IMR-90 (cell line): ENCODE measurements at regions not wholly inside any gene's neighbourhood (a gene's known extent, or its start where the extent isn't known, plus 50 kb on each side); places are given as distances from the start of the nearest gene placed in this dataset.

ENCODE experiments used
- ATAC-seq: fragments of 200-7000 bp; cut with Tn5 transposase; 2 replicates; pipeline ENCODE4 v1.9.1; 2020; ENCODE audit warnings: low read depth, mild to moderate bottlenecking, moderate library complexity
- BruUV-seq: library from RNA; stranded (reverse); fragments of 400-500 nt; replicated peaks from 2 replicates; lab custom pipeline; 2021; lab: Mats Ljungman, UMichigan
- CTCF ChIA-PET: fragments of 300-600 bp; formaldehyde crosslinking; extraction: SDS; loops from one replicate; lab custom pipeline; 2021; ENCODE audit warnings: antibody characterized with exemption; lab: Yijun Ruan, JAX
- POLR2A ChIA-PET: fragments of 300-600 bp; sonication (Branson Sonifier 250); formaldehyde crosslinking; loops from one replicate; lab custom pipeline; 2022; ENCODE audit warnings: antibody characterized with exemption; ENCODE audit not compliant: unreplicated experiment; lab: Charles Lee
- DNase-seq: peaks from one replicate; pipeline ENCODE4 v3.0.0; 2013
- H2AFZ ChIP-seq: replicated peaks from 2 replicates; pipeline ENCODE3; 2013; ENCODE audit warnings: low read length, mild to moderate bottlenecking; ENCODE audit not compliant: poor library complexity
- H2AK5ac ChIP-seq: 2 replicates; pipeline ENCODE4 v1.6.1; 2013; ENCODE audit warnings: low read depth, low read length, inconsistent platforms
- H2AK9ac ChIP-seq: replicated peaks from 2 replicates; pipeline ENCODE3; 2013; ENCODE audit warnings: mild to moderate bottlenecking, low read depth, low read length, moderate library complexity; ENCODE audit not compliant: poor library complexity
- H2BK120ac ChIP-seq: 2 replicates; pipeline ENCODE4 v1.6.1; 2013; ENCODE audit warnings: low read depth, low read length, inconsistent platforms
- H2BK15ac ChIP-seq: 3 replicates; pipeline ENCODE4 v1.6.1; 2013; ENCODE audit warnings: low read depth, low read length, inconsistent platforms
- H2BK20ac ChIP-seq: 2 replicates; pipeline ENCODE4 v1.6.1; 2013; ENCODE audit warnings: low read depth, mild to moderate bottlenecking, inconsistent platforms, low read length, moderate library complexity
- H2BK5ac ChIP-seq: 2 replicates; pipeline ENCODE4 v1.6.1; 2013; ENCODE audit warnings: mild to moderate bottlenecking, low read depth, low read length, inconsistent platforms; ENCODE audit not compliant: poor library complexity, severe bottlenecking
- H3K14ac ChIP-seq: replicated peaks from 2 replicates; pipeline ENCODE4 v1.6.1; 2013; ENCODE audit warnings: low read depth, low read length, inconsistent platforms
- H3K18ac ChIP-seq: 2 replicates; pipeline ENCODE4 v1.6.1; 2013; ENCODE audit warnings: low read depth, low read length, control low read depth
- H3K23ac ChIP-seq: 2 replicates; pipeline ENCODE4 v1.6.1; 2013; ENCODE audit warnings: low read depth, low read length, inconsistent platforms
- H3K27ac ChIP-seq: 2 replicates; pipeline ENCODE4 v1.5.1; 2013; ENCODE audit warnings: mild to moderate bottlenecking, control low read depth, low read length; ENCODE audit not compliant: insufficient read depth
- H3K27me3 ChIP-seq: 2 replicates; pipeline ENCODE4 v1.6.1; 2013; ENCODE audit warnings: low read length; ENCODE audit not compliant: control insufficient read depth, insufficient read depth
- H3K36me3 ChIP-seq: 2 replicates; pipeline ENCODE4 v1.6.1; 2013; ENCODE audit warnings: low read length, mixed read lengths; ENCODE audit not compliant: control insufficient read depth, insufficient read depth
- H3K4ac ChIP-seq: 2 replicates; pipeline ENCODE4 v1.6.1; 2013; ENCODE audit warnings: low read depth, low read length, inconsistent platforms
- H3K4me1 ChIP-seq: 2 replicates; pipeline ENCODE4 v1.6.1; 2013; ENCODE audit warnings: low read length, mixed read lengths; ENCODE audit not compliant: control insufficient read depth, insufficient read depth
- H3K4me2 ChIP-seq: 2 replicates; pipeline ENCODE4 v1.6.1; 2013; ENCODE audit warnings: low read depth, mild to moderate bottlenecking, control low read depth, low read length, moderate library complexity
- H3K4me3 ChIP-seq: 2 replicates; pipeline ENCODE4 v1.5.1; 2013; ENCODE audit warnings: low read depth, mild to moderate bottlenecking, control low read depth, low read length, moderate library complexity; ENCODE audit not compliant: insufficient read depth
- H3K56ac ChIP-seq: 2 replicates; pipeline ENCODE4 v1.6.1; 2013; ENCODE audit warnings: low read length, inconsistent platforms; ENCODE audit not compliant: insufficient read depth; ENCODE audit errors: extremely low read depth
- H3K79me1 ChIP-seq, 2 experiments: 2 replicates each; pipeline ENCODE4 v1.6.1; 2013; ENCODE audit warnings: low read length in 2 of 2, inconsistent platforms in 1 of 2, low read depth in 1 of 2
- H3K9ac ChIP-seq: 2 replicates; pipeline ENCODE4 v1.6.1; 2013; ENCODE audit warnings: low read depth, low read length, control low read depth
- H3K9me1 ChIP-seq: 2 replicates; pipeline ENCODE4 v1.6.1; 2013; ENCODE audit warnings: low read length, inconsistent platforms; ENCODE audit not compliant: insufficient read depth
- H3K9me3 ChIP-seq: 2 replicates; pipeline ENCODE4 v1.6.1; 2013; ENCODE audit warnings: low read length; ENCODE audit not compliant: control insufficient read depth, insufficient read depth
- H4K20me1 ChIP-seq: 2 replicates; pipeline ENCODE4 v1.6.1; 2013; ENCODE audit warnings: low read length, inconsistent platforms; ENCODE audit not compliant: insufficient read depth
- H4K5ac ChIP-seq: 2 replicates; pipeline ENCODE4 v1.6.1; 2013; ENCODE audit warnings: mild to moderate bottlenecking, low read depth, low read length, control low read depth
- H4K8ac ChIP-seq, 2 experiments: 2 replicates each; pipeline ENCODE4 v1.6.1; 2013; ENCODE audit warnings: low read depth in 2 of 2, low read length in 2 of 2, control low read depth in 1 of 2, inconsistent platforms in 1 of 2
- H4K91ac ChIP-seq: 2 replicates; pipeline ENCODE4 v1.6.1; 2013; ENCODE audit warnings: low read depth, low read length, inconsistent platforms; ENCODE audit not compliant: insufficient read depth
- BHLHE40 ChIP-seq: fragments of 150-350 bp; IDR thresholded peaks from 2 replicates; pipeline ENCODE4 v1.6.1; 2016; ENCODE audit warnings: mild to moderate bottlenecking, low read depth, low read length
- CEBPB ChIP-seq: IDR thresholded peaks from 2 replicates; pipeline ENCODE4 v1.6.1; 2012; ENCODE audit warnings: low read depth, low read length, improper control_type of control experiment
- CHD1 ChIP-seq: IDR thresholded peaks from 2 replicates; pipeline ENCODE4 v1.6.1; 2012; ENCODE audit warnings: low read depth, low read length, improper control_type of control experiment
- FOS ChIP-seq: fragments of 150-350 bp; IDR thresholded peaks from 2 replicates; pipeline ENCODE4 v1.6.1; 2016; ENCODE audit warnings: low read depth, low read length
- MAFK ChIP-seq: IDR thresholded peaks from 2 replicates; pipeline ENCODE4 v1.6.1; 2012; ENCODE audit warnings: low read depth, low read length, improper control_type of control experiment
- MAZ ChIP-seq: IDR thresholded peaks from 2 replicates; pipeline ENCODE4 v1.6.1; 2012; ENCODE audit warnings: low read depth, mild to moderate bottlenecking, low read length, improper control_type of control experiment, moderate library complexity, borderline replicate concordance
- MXI1 ChIP-seq: IDR thresholded peaks from 2 replicates; pipeline ENCODE4 v1.6.1; 2012; ENCODE audit warnings: low read depth, mild to moderate bottlenecking, low read length, moderate library complexity, borderline replicate concordance
- NFE2L2 ChIP-seq: fragments of 150-350 bp; IDR thresholded peaks from 2 replicates; pipeline ENCODE4 v1.6.1; 2016; ENCODE audit warnings: low read depth, mild to moderate bottlenecking, low read length
- POLR2A ChIP-seq: IDR thresholded peaks from 2 replicates; pipeline ENCODE4 v1.6.1; 2012; ENCODE audit warnings: mild to moderate bottlenecking, low read depth, low read length
- RAD21 ChIP-seq: IDR thresholded peaks from 2 replicates; pipeline ENCODE4 v1.6.1; 2012; ENCODE audit warnings: low read length, improper control_type of control experiment
- RCOR1 ChIP-seq: IDR thresholded peaks from 2 replicates; pipeline ENCODE4 v1.6.1; 2012; ENCODE audit warnings: mild to moderate bottlenecking, low read length, improper control_type of control experiment; ENCODE audit not compliant: insufficient replicate concordance
- RFX5 ChIP-seq: IDR thresholded peaks from 2 replicates; pipeline ENCODE4 v1.8.0; 2012; ENCODE audit warnings: low read depth, mild to moderate bottlenecking, low read length, moderate library complexity
- SMC3 ChIP-seq: fragments of 150-350 bp; IDR thresholded peaks from 2 replicates; pipeline ENCODE4 v1.6.1; 2016; ENCODE audit warnings: low read depth, mild to moderate bottlenecking, antibody characterized with exemption, low read length, moderate library complexity
- WGBS, 2 experiments: methylation state at CpG; one replicate each; pipeline versions ENCODE4 v1.1.5 to v1.1.7; 2013; ENCODE audit warnings: missing lambda C conversion rate in 2 of 2; ENCODE audit not compliant: insufficient read length in 1 of 2; ENCODE audit errors: extremely low coverage in 2 of 2; 5-methylcytosine and 5-hydroxymethylcytosine counted together
- dilution Hi-C: fragments of 300-500 bp; cut with HindIII; formaldehyde crosslinking; loops from one replicate; pipeline ENCODE4 v1.14.3; 2018; ENCODE audit warnings: low sequenced_read_pairs; ENCODE audit not compliant: unreplicated experiment
- in situ Hi-C: fragments of 300-500 bp; cut with MboI; formaldehyde crosslinking; loops from 3 replicates; pipeline ENCODE4 v1.14.3; 2019; ENCODE audit warnings: low sequenced_read_pairs, inconsistent platforms, mixed read lengths
- intact Hi-C: fragments of 100-400 bp; cut with micrococcal nuclease; formaldehyde crosslinking; loops from 2 replicates; pipeline ENCODE4 v1.10.0; 2022
- TF ChIP-seq, protein P1 (sequence below): fragments of 150-350 bp; IDR thresholded peaks from 2 replicates; pipeline ENCODE4 v1.6.1; 2017; ENCODE audit warnings: mild to moderate bottlenecking, antibody characterized with exemption, low read length, low read depth
- TF ChIP-seq, protein P2 (sequence below): fragments of 150-350 bp; IDR thresholded peaks from 2 replicates; pipeline ENCODE4 v1.6.1; 2016; ENCODE audit warnings: low read depth, mild to moderate bottlenecking, low read length, moderate library complexity, borderline replicate concordance
- TF ChIP-seq, protein P3 (sequence below): conservative IDR thresholded peaks from 2 replicates; pipeline ENCODE4 v1.5.1; 2012; ENCODE audit warnings: mild to moderate bottlenecking, low read depth, low read length, improper control_type of control experiment

DNA sequence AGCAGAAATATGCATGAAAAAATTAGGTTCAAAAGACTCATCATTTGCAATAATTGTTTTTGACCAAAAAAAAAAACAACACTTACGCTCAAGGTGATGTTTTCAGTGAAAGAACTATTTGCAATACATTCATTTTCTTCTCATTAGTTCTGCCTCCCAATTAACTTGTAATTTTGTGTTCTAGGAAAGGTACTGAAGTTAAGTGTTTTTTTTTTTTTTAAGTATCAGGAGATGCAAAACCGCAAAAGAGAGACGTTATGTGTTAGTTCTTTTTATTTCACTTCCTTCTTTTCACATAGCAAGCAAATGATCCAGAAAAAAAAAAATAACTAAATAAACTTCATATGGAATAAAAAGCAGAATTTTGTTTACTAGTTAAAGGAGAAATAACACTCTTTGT lies 735.2 kb upstream of the GCFC2 start:
- Histone ChIP-seq H4K91ac (no peak overlapping the region), H3K4me3 (no peak overlapping the region), H4K20me1 (no peaks in the 10 kb centered on the region), H3K4me2 (no peak overlapping the region), H2BK5ac (no peak overlapping the region), H2BK20ac (no peak overlapping the region), H4K8ac (no peak overlapping the region), H2BK15ac (no peak overlapping the region), H3K14ac (no peak overlapping the region), H3K18ac (no peak overlapping the region), H3K23ac (no peak overlapping the region), H3K27me3 (no peaks in the 10 kb centered on the region), H3K4ac (no peak overlapping the region), H3K4me1 (no peaks in the 10 kb centered on the region), H3K9me1 (no peaks in the 10 kb centered on the region), H3K36me3 (no peaks in the 10 kb centered on the region), H3K27ac (no peak overlapping the region), H3K9ac (no peak overlapping the region), H2AK9ac (no peak overlapping the region), H3K56ac (no peak overlapping the region), H3K79me1 (no peaks in the 10 kb centered on the region), H4K5ac (no peak overlapping the region), H3K9me3 (no peaks in the 10 kb centered on the region), H2BK120ac (no peak overlapping the region), H2AK5ac (no peak overlapping the region), H2AFZ (no peak overlapping the region)
- ATAC-seq (no peak), DNase-seq (no peak)
- ChIA-PET CTCF (interaction anchor here (0.6 kb wide), 1 partner anchor 279 kb away, joined by 5 read pairs; no protein-coding TSS in a partner anchor), POLR2A (no interaction called here)
- dilution Hi-C loops, result no loop called here
- intact Hi-C loops, result no loop called here
- no TSS peak for BruUV-seq
- TF ChIP-seq, protein P1, sequence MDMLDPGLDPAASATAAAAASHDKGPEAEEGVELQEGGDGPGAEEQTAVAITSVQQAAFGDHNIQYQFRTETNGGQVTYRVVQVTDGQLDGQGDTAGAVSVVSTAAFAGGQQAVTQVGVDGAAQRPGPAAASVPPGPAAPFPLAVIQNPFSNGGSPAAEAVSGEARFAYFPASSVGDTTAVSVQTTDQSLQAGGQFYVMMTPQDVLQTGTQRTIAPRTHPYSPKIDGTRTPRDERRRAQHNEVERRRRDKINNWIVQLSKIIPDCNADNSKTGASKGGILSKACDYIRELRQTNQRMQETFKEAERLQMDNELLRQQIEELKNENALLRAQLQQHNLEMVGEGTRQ, result no peak
- TF ChIP-seq FOS (no peak), MAZ (no peak), MXI1 (no peak), NFE2L2 (no peak), RAD21 (no peak), RFX5 (no peak), SMC3 (no peak), RCOR1 (no peak), POLR2A (no peak), BHLHE40 (no peak), CEBPB (no peak), CHD1 (no peak), MAFK (no peak)
- TF ChIP-seq, protein P2, sequence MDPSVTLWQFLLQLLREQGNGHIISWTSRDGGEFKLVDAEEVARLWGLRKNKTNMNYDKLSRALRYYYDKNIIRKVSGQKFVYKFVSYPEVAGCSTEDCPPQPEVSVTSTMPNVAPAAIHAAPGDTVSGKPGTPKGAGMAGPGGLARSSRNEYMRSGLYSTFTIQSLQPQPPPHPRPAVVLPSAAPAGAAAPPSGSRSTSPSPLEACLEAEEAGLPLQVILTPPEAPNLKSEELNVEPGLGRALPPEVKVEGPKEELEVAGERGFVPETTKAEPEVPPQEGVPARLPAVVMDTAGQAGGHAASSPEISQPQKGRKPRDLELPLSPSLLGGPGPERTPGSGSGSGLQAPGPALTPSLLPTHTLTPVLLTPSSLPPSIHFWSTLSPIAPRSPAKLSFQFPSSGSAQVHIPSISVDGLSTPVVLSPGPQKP, result no peak
- TF ChIP-seq, protein P3, sequence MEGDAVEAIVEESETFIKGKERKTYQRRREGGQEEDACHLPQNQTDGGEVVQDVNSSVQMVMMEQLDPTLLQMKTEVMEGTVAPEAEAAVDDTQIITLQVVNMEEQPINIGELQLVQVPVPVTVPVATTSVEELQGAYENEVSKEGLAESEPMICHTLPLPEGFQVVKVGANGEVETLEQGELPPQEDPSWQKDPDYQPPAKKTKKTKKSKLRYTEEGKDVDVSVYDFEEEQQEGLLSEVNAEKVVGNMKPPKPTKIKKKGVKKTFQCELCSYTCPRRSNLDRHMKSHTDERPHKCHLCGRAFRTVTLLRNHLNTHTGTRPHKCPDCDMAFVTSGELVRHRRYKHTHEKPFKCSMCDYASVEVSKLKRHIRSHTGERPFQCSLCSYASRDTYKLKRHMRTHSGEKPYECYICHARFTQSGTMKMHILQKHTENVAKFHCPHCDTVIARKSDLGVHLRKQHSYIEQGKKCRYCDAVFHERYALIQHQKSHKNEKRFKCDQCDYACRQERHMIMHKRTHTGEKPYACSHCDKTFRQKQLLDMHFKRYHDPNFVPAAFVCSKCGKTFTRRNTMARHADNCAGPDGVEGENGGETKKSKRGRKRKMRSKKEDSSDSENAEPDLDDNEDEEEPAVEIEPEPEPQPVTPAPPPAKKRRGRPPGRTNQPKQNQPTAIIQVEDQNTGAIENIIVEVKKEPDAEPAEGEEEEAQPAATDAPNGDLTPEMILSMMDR, result no peak
- WGBS, 2 experiments, result no CpG with 5 or more reads among the region's 3 CpGs
- in situ Hi-C loops, result no loop called here
